ENCODE measurements at regions not wholly inside any gene's neighbourhood (a gene's known extent, or its start where the extent isn't known, plus 50 kb on each side); places are given as distances from the start of the nearest gene placed in this dataset.

GRCh38 chr12:17158201-17158600 lies 552.2 kb upstream of the LMO3 start:
- no peak for TF ChIP-seq GATA3 (IDR thresholded peaks at IDR 0.05; ENCODE audit: low read depth, low read length)
- no peak for TF ChIP-seq GATA2 (IDR thresholded peaks at IDR 0.05; ENCODE audit: low read depth, low read length)
